ENCODE measurements at regions not wholly inside any gene's neighbourhood (a gene's known extent, or its start where the extent isn't known, plus 50 kb on each side); places are given as distances from the start of the nearest gene placed in this dataset.

GRCh38 chr9:2466703-2467102, 154.9 kb upstream of the VLDLR start:
- H3K27ac Mint-ChIP-seq: no peak overlapping the region
- no peak for DNase-seq
- H3K36me3 Mint-ChIP-seq: no peaks in the 10 kb centered on the region
- peaks cover 3% of the 10 kb centered on the region for H3K27me3 Mint-ChIP-seq
- H3K4me3 Mint-ChIP-seq: no peak overlapping the region
- no peaks in the 10 kb centered on the region for H3K9me3 Mint-ChIP-seq
- H3K4me1 Mint-ChIP-seq: no peaks in the 10 kb centered on the region
- CTCF ChIA-PET: no interaction called here

- H3K27me3 Mint-ChIP-seq: no peaks in the 10 kb centered on the region
Measured at GRCh38 chr9:2469681-2470221, 151.8 kb upstream of the VLDLR start.

GRCh38 chr9:2473681-2474080, 147.9 kb upstream of the VLDLR start:
- CTCF ChIA-PET: interaction anchor here (2.7 kb wide), 1 partner anchor 254 kb away, joined by 10 read pairs; no protein-coding TSS in a partner anchor
- H3K36me3 Mint-ChIP-seq: no peaks in the 10 kb centered on the region
- H3K4me3 Mint-ChIP-seq: no peak overlapping the region
- H3K27ac Mint-ChIP-seq: no peak overlapping the region
- no peaks in the 10 kb centered on the region for H3K4me1 Mint-ChIP-seq
- no peaks in the 10 kb centered on the region for H3K27me3 Mint-ChIP-seq
- H3K9me3 Mint-ChIP-seq: no peaks in the 10 kb centered on the region
- DNase-seq: no peak

More at GRCh38 chr9:2469681-2470221, 151.8 kb upstream of the VLDLR start:
- Mint-ChIP-seq H3K4me1 (no peaks in the 10 kb centered on the region), H3K27ac (no peak overlapping the region), H3K4me3 (no peak overlapping the region), H3K9me3 (no peaks in the 10 kb centered on the region), H3K36me3 (no peaks in the 10 kb centered on the region)
- CTCF ChIA-PET: interaction anchor here (0.6 kb wide), 1 partner anchor 13 kb away, joined by 3 read pairs; no protein-coding TSS in a partner anchor
- peak; percentile 21 for DNase-seq

GRCh38 chr9:2477755-2478154, 143.8 kb upstream of the VLDLR start:
- no peaks in the 10 kb centered on the region for H3K27me3 Mint-ChIP-seq

GRCh38 chr9:2478421-2478820, 143.2 kb upstream of the VLDLR start:
- no peak for DNase-seq
- Mint-ChIP-seq H3K27me3 (no peaks in the 10 kb centered on the region), H3K36me3 (no peaks in the 10 kb centered on the region), H3K4me3 (no peak overlapping the region), H3K4me1 (no peaks in the 10 kb centered on the region), H3K27ac (no peak overlapping the region), H3K9me3 (no peaks in the 10 kb centered on the region)
- CTCF ChIA-PET: no interaction called here

More at GRCh38 chr9:2477755-2478154, 143.8 kb upstream of the VLDLR start:
- CTCF ChIA-PET: no interaction called here
- Mint-ChIP-seq H3K4me1 (no peaks in the 10 kb centered on the region), H3K9me3 (no peaks in the 10 kb centered on the region), H3K36me3 (no peaks in the 10 kb centered on the region), H3K27ac (no peak overlapping the region), H3K4me3 (no peak overlapping the region)
- no peak for DNase-seq

GRCh38 chr9:2479056-2479565, 142.5 kb upstream of the VLDLR start:
- no peak overlapping the region for H3K27ac Mint-ChIP-seq
- no peaks in the 10 kb centered on the region for H3K36me3 Mint-ChIP-seq
- H3K9me3 Mint-ChIP-seq: no peaks in the 10 kb centered on the region
- DNase-seq: no peak
- H3K4me3 Mint-ChIP-seq: no peak overlapping the region
- no peaks in the 10 kb centered on the region for H3K4me1 Mint-ChIP-seq
- CTCF ChIA-PET: no interaction called here
- no peaks in the 10 kb centered on the region for H3K27me3 Mint-ChIP-seq

GRCh38 chr9:2480255-2480837, 141.2 kb upstream of the VLDLR start:
- Mint-ChIP-seq H3K4me3 (no peak overlapping the region), H3K27me3 (no peaks in the 10 kb centered on the region), H3K27ac (no peak overlapping the region), H3K36me3 (no peaks in the 10 kb centered on the region), H3K4me1 (no peaks in the 10 kb centered on the region), H3K9me3 (no peaks in the 10 kb centered on the region)
- CTCF ChIA-PET: no interaction called here
- DNase-seq: no peak

- Mint-ChIP-seq H3K4me3 (no peak overlapping the region), H3K36me3 (no peaks in the 10 kb centered on the region), H3K4me1 (no peaks in the 10 kb centered on the region), H3K27ac (no peak overlapping the region), H3K9me3 (no peaks in the 10 kb centered on the region), H3K27me3 (no peaks in the 10 kb centered on the region)
- DNase-seq: no peak
- CTCF ChIA-PET: no interaction called here
Measured at GRCh38 chr9:2481216-2481615, 140.4 kb upstream of the VLDLR start.

- no peak overlapping the region for H3K4me3 Mint-ChIP-seq
- H3K27me3 Mint-ChIP-seq: no peaks in the 10 kb centered on the region
- no peak overlapping the region for H3K27ac Mint-ChIP-seq
- no peak for DNase-seq
- H3K9me3 Mint-ChIP-seq: no peaks in the 10 kb centered on the region
- no peaks in the 10 kb centered on the region for H3K4me1 Mint-ChIP-seq
- CTCF ChIA-PET: no interaction called here
- H3K36me3 Mint-ChIP-seq: no peaks in the 10 kb centered on the region
Measured at GRCh38 chr9:2486988-2487387, 134.6 kb upstream of the VLDLR start.

- CTCF ChIA-PET: no interaction called here
- H3K36me3 Mint-ChIP-seq: no peaks in the 10 kb centered on the region
- no peaks in the 10 kb centered on the region for H3K9me3 Mint-ChIP-seq
- H3K27ac Mint-ChIP-seq: no peak overlapping the region
- H3K27me3 Mint-ChIP-seq: no peaks in the 10 kb centered on the region
- no peaks in the 10 kb centered on the region for H3K4me1 Mint-ChIP-seq
- H3K4me3 Mint-ChIP-seq: no peak overlapping the region
- no peak for DNase-seq
Measured at GRCh38 chr9:2489838-2490314, 131.7 kb upstream of the VLDLR start.

- no peak for DNase-seq
- no peaks in the 10 kb centered on the region for H3K4me1 Mint-ChIP-seq
- H3K4me3 Mint-ChIP-seq: no peak overlapping the region
- H3K36me3 Mint-ChIP-seq: no peaks in the 10 kb centered on the region
- H3K27ac Mint-ChIP-seq: no peak overlapping the region
- CTCF ChIA-PET: no interaction called here
- H3K9me3 Mint-ChIP-seq: no peaks in the 10 kb centered on the region
- H3K27me3 Mint-ChIP-seq: no peaks in the 10 kb centered on the region
Measured at GRCh38 chr9:2492161-2492560, 129.4 kb upstream of the VLDLR start.

GRCh38 chr9:2493109-2493508, 128.5 kb upstream of the VLDLR start:
- no peak overlapping the region for H3K4me3 Mint-ChIP-seq
- no peaks in the 10 kb centered on the region for H3K36me3 Mint-ChIP-seq
- H3K4me1 Mint-ChIP-seq: no peaks in the 10 kb centered on the region
- no peak overlapping the region for H3K27ac Mint-ChIP-seq
- CTCF ChIA-PET: no interaction called here
- H3K9me3 Mint-ChIP-seq: no peaks in the 10 kb centered on the region
- no peak for DNase-seq
- H3K27me3 Mint-ChIP-seq: no peaks in the 10 kb centered on the region

GRCh38 chr9:2493529-2493928, 128.1 kb upstream of the VLDLR start:
- no peak for DNase-seq
- no peaks in the 10 kb centered on the region for H3K4me1 Mint-ChIP-seq
- CTCF ChIA-PET: no interaction called here
- no peaks in the 10 kb centered on the region for H3K9me3 Mint-ChIP-seq
- no peaks in the 10 kb centered on the region for H3K36me3 Mint-ChIP-seq
- no peak overlapping the region for H3K4me3 Mint-ChIP-seq
- H3K27me3 Mint-ChIP-seq: no peaks in the 10 kb centered on the region
- no peak overlapping the region for H3K27ac Mint-ChIP-seq

GRCh38 chr9:2494562-2494961, 127.0 kb upstream of the VLDLR start:
- H3K9me3 Mint-ChIP-seq: no peaks in the 10 kb centered on the region
- no peak overlapping the region for H3K4me3 Mint-ChIP-seq
- no peaks in the 10 kb centered on the region for H3K27me3 Mint-ChIP-seq
- H3K4me1 Mint-ChIP-seq: no peaks in the 10 kb centered on the region
- H3K36me3 Mint-ChIP-seq: no peaks in the 10 kb centered on the region
- CTCF ChIA-PET: no interaction called here
- DNase-seq: no peak
- no peak overlapping the region for H3K27ac Mint-ChIP-seq

- no peaks in the 10 kb centered on the region for H3K9me3 Mint-ChIP-seq
- H3K27me3 Mint-ChIP-seq: no peaks in the 10 kb centered on the region
- no peaks in the 10 kb centered on the region for H3K4me1 Mint-ChIP-seq
- H3K36me3 Mint-ChIP-seq: no peaks in the 10 kb centered on the region
- H3K27ac Mint-ChIP-seq: no peak overlapping the region
- CTCF ChIA-PET: no interaction called here
- no peak for DNase-seq
- H3K4me3 Mint-ChIP-seq: no peak overlapping the region
Measured at GRCh38 chr9:2495221-2496005, 126.2 kb upstream of the VLDLR start.

All from activated naive CD4-positive, alpha-beta T cell treated with anti-CD3 and anti-CD28 coated beads, Interleukin-2, amount 10 ng/mL, durations not matched to agents 7 days and 5 days (primary cell).